Neutrophil (primary cell): ENCODE measurements at regions not wholly inside any gene's neighbourhood (a gene's known extent, or its start where the extent isn't known, plus 50 kb on each side); places are given as distances from the start of the nearest gene placed in this dataset.

Source experiments
- H3K27ac ChIP-seq: fragments of 200-600 bp; sonication (generic); 2 replicates; pipeline ENCODE4 v1.5.1; 2016; ENCODE audit warnings: mild to moderate bottlenecking, moderate library complexity
- H3K27me3 ChIP-seq: fragments of 200-600 bp; sonication (generic); 2 replicates; pipeline ENCODE4 v1.6.0; 2016; ENCODE audit warnings: mild to moderate bottlenecking
- H3K36me3 ChIP-seq: fragments of 200-600 bp; sonication (generic); 2 replicates; pipeline ENCODE4 v1.5.1; 2017
- H3K4me1 ChIP-seq, 2 experiments: fragments of 200-600 bp in 1 of 2; sonication (generic) in 1 of 2; 1 replicate in 1 of 2; 2 replicates in 1 of 2; pipeline versions ENCODE4 v1.5.1 to v1.6.1; 2013 to 2016; ENCODE audit warnings: low read depth in 1 of 2, low read length in 1 of 2, mild to moderate bottlenecking in 1 of 2, moderate library complexity in 1 of 2; ENCODE audit not compliant: control insufficient read depth in 1 of 2, insufficient read depth in 1 of 2
- H3K4me3 ChIP-seq, 2 experiments: fragments of 200-600 bp in 1 of 2; sonication (generic) in 1 of 2; 1 replicate in 1 of 2; 2 replicates in 1 of 2; pipeline ENCODE4 v1.5.1; 2013 to 2016; ENCODE audit warnings: low read depth in 1 of 2, low read length in 1 of 2, mild to moderate bottlenecking in 1 of 2, moderate library complexity in 1 of 2
- H3K9me3 ChIP-seq: fragments of 200-600 bp; sonication (generic); 2 replicates; pipeline ENCODE4 v1.5.1; 2016
- CTCF ChIP-seq: fragments of 200-600 bp; sonication (generic); IDR thresholded peaks from 2 replicates; pipeline ENCODE4 v1.5.1; 2016; ENCODE audit warnings: antibody characterized with exemption

GRCh38 chr15:95119041-95119610 is 887.8 kb downstream of the MCTP2 start:
- no peaks in the 10 kb centered on the region for H3K27me3 ChIP-seq
- no peak for TF ChIP-seq CTCF
- no peaks in the 10 kb centered on the region for H3K36me3 ChIP-seq
- H3K4me1 ChIP-seq, result no peaks in the 10 kb centered on the region
- H3K9me3 ChIP-seq, result no peaks in the 10 kb centered on the region
- H3K4me3 ChIP-seq, result no peak overlapping the region
- H3K27ac ChIP-seq, result no peak overlapping the region

- TF ChIP-seq CTCF, result no peak
- no peaks in the 10 kb centered on the region for H3K9me3 ChIP-seq
- H3K36me3 ChIP-seq, result no peaks in the 10 kb centered on the region
- no peak overlapping the region for H3K4me3 ChIP-seq
- no peaks in the 10 kb centered on the region for H3K27me3 ChIP-seq
- no peak overlapping the region for H3K27ac ChIP-seq
- H3K4me1 ChIP-seq, result no peaks in the 10 kb centered on the region
Observed at GRCh38 chr15:95120595-95120994, 889.2 kb downstream of the MCTP2 start.

GRCh38 chr15:95121191-95121590 is 889.8 kb downstream of the MCTP2 start:
- no peak for TF ChIP-seq CTCF
- H3K9me3 ChIP-seq, result no peaks in the 10 kb centered on the region
- no peak overlapping the region for H3K27ac ChIP-seq
- no peaks in the 10 kb centered on the region for H3K4me1 ChIP-seq
- H3K27me3 ChIP-seq, result no peaks in the 10 kb centered on the region
- no peak overlapping the region for H3K4me3 ChIP-seq
- no peaks in the 10 kb centered on the region for H3K36me3 ChIP-seq

GRCh38 chr15:95125803-95126202 is 894.4 kb downstream of the MCTP2 start:
- H3K36me3 ChIP-seq, result no peaks in the 10 kb centered on the region
- no peak overlapping the region for H3K27ac ChIP-seq
- no peaks in the 10 kb centered on the region for H3K27me3 ChIP-seq
- no peak overlapping the region for H3K4me3 ChIP-seq
- H3K9me3 ChIP-seq, result no peaks in the 10 kb centered on the region
- TF ChIP-seq CTCF, result no peak
- no peaks in the 10 kb centered on the region for H3K4me1 ChIP-seq

GRCh38 chr15:95127356-95127755 is 896.0 kb downstream of the MCTP2 start:
- no peaks in the 10 kb centered on the region for H3K9me3 ChIP-seq
- no peak for TF ChIP-seq CTCF
- no peaks in the 10 kb centered on the region for H3K4me1 ChIP-seq
- H3K36me3 ChIP-seq, result no peaks in the 10 kb centered on the region
- H3K27me3 ChIP-seq, result no peaks in the 10 kb centered on the region
- H3K4me3 ChIP-seq, result no peak overlapping the region
- no peak overlapping the region for H3K27ac ChIP-seq

- Histone ChIP-seq H3K36me3 (no peaks in the 10 kb centered on the region), H3K9me3 (no peaks in the 10 kb centered on the region), H3K27ac (no peak overlapping the region), H3K4me1 (no peaks in the 10 kb centered on the region), H3K27me3 (no peaks in the 10 kb centered on the region), H3K4me3 (no peak overlapping the region)
- no peak for TF ChIP-seq CTCF
Observed at GRCh38 chr15:95129574-95129973, 898.2 kb downstream of the MCTP2 start.
